Right lobe of liver (tissue), 6 donors: ENCODE measurements at regions not wholly inside any gene's neighbourhood (a gene's known extent, or its start where the extent isn't known, plus 50 kb on each side); places are given as distances from the start of the nearest gene placed in this dataset.

Experiments
- ATAC-seq, 4 donors: fragments of 200-7000 bp; cut with Tn5 transposase; one replicate each; pipeline ENCODE4 v1.9.1; 2020; ENCODE audit warnings: mild to moderate bottlenecking in 4 of 4, moderate library complexity in 4 of 4
- DNase-seq, 3 donors: peaks; one replicate each; pipeline ENCODE4 v3.0.0-alpha.2; 2020
- H3K27ac ChIP-seq, 3 donors: fragments of 200-600 bp; one replicate each; pipeline ENCODE4 v1.8.0; 2022
- H3K27me3 ChIP-seq, 2 donors: fragments of 200-600 bp; one replicate each; pipeline ENCODE4 v1.8.0; 2022
- H3K36me3 ChIP-seq, 4 donors: fragments of 200-600 bp; sonication (generic) in 1 of 4; one replicate each; pipeline versions ENCODE4 v1.5.1 to v1.8.0; 2017 to 2022; ENCODE audit warnings: control low read depth in 1 of 4
- H3K4me1 ChIP-seq, 4 donors: fragments of 200-600 bp; sonication (generic) in 1 of 4; one replicate each; pipeline versions ENCODE4 v1.5.1 to v1.8.0; 2017 to 2022; ENCODE audit warnings: control low read depth in 1 of 4
- H3K4me3 ChIP-seq, 3 donors: fragments of 200-600 bp; one replicate each; pipeline ENCODE4 v1.8.0; 2022
- H3K9me3 ChIP-seq, 4 donors: fragments of 200-600 bp; sonication (generic) in 1 of 4; one replicate each; pipeline versions ENCODE4 v1.5.1 to v1.8.0; 2017 to 2022; ENCODE audit warnings: control low read depth in 1 of 4
- CTCF ChIP-seq, 4 donors: fragments of 200-600 bp in 3 of 4; fragments of 450-650 bp in 1 of 4; IDR thresholded peaks; one replicate each; pipeline versions ENCODE4 v1.5.1 to v1.8.0; 2016 to 2022; ENCODE audit warnings: antibody characterized with exemption in 4 of 4, mild to moderate bottlenecking in 2 of 4
- POLR2A ChIP-seq: fragments of 450-650 bp; IDR thresholded peaks from one replicate; pipeline ENCODE4 v1.6.1; 2017; ENCODE audit warnings: antibody characterized with exemption, mild to moderate bottlenecking
- WGBS: methylation state at CpG from one replicate; pipeline ENCODE4 v1.1.6; 2018; ENCODE audit warnings: low coverage, low lambda C conversion rate; ENCODE audit not compliant: insufficient coverage; ENCODE audit errors: missing lambda C conversion rate; 5-methylcytosine and 5-hydroxymethylcytosine counted together
- intact Hi-C, 2 donors: fragments of 100-400 bp; cut with DNase I; formaldehyde crosslinking; loops; one replicate each; pipeline versions ENCODE4 v1.11.2 to v1.14.1; 2022
- donor health status: DM: no; HTN: yes; CAD: no.
- donor health status: DM: no; HTN: no; CAD: no.
- donor health status: DM: no; HTN: no; CAD: no.
- donor health status: DM: no; HTN: yes; CAD: no.
- donor health status: DM: no; HTN: yes; CAD: no.

GRCh38 chr3:18064586-18064985 is 322.2 kb upstream of the TBC1D5 start:
- H3K27me3 ChIP-seq = no peaks in the 10 kb centered on the region
- DNase-seq = no peak
- H3K4me3 ChIP-seq = no peak overlapping the region
- WGBS = no CpG with 5 or more reads among the region's 1 CpG
- H3K36me3 ChIP-seq = no peaks in the 10 kb centered on the region
- intact Hi-C loops = no loop called here
- no peak for TF ChIP-seq CTCF (IDR thresholded peaks at IDR 0.05)
- no peaks in the 10 kb centered on the region for H3K4me1 ChIP-seq
- no peak overlapping the region for H3K27ac ChIP-seq
- no peak for ATAC-seq
- no peaks in the 10 kb centered on the region for H3K9me3 ChIP-seq

GRCh38 chr3:18062657-18063025 is 320.2 kb upstream of the TBC1D5 start:
- DNase-seq = no peak
- ATAC-seq = no peak
- intact Hi-C loops = no loop called here
- no peak overlapping the region for H3K27ac ChIP-seq
- TF ChIP-seq POLR2A (no peak), CTCF (IDR thresholded peaks at IDR 0.05) (no peak)
- WGBS = 52% methylated on average over 3 of the region's 3 CpGs
- no peaks in the 10 kb centered on the region for H3K4me1 ChIP-seq
- no peaks in the 10 kb centered on the region for H3K27me3 ChIP-seq
- H3K4me3 ChIP-seq = no peak overlapping the region
- no peaks in the 10 kb centered on the region for H3K9me3 ChIP-seq
- no peaks in the 10 kb centered on the region for H3K36me3 ChIP-seq

- Histone ChIP-seq H3K4me1 (no peaks in the 10 kb centered on the region), H3K9me3 (no peaks in the 10 kb centered on the region), H3K36me3 (no peaks in the 10 kb centered on the region), H3K27ac (no peak overlapping the region), H3K27me3 (no peaks in the 10 kb centered on the region), H3K4me3 (no peak overlapping the region)
- no peak for ATAC-seq
- WGBS = 60% methylated on average over 1 of the region's 1 CpG
- intact Hi-C loops = no loop called here
- no peak for TF ChIP-seq POLR2A
- no peak for TF ChIP-seq CTCF (IDR thresholded peaks at IDR 0.05)
- no peak for DNase-seq
Measured at GRCh38 chr3:18061737-18062656, 319.6 kb upstream of the TBC1D5 start.

GRCh38 chr3:18058666-18059065 is 316.2 kb upstream of the TBC1D5 start:
- 61% methylated on average over 2 of the region's 2 CpGs for WGBS
- intact Hi-C loops = no loop called here
- Histone ChIP-seq H3K36me3 (no peaks in the 10 kb centered on the region), H3K27me3 (no peaks in the 10 kb centered on the region), H3K4me1 (no peaks in the 10 kb centered on the region), H3K4me3 (no peak overlapping the region), H3K27ac (no peak overlapping the region), H3K9me3 (no peaks in the 10 kb centered on the region)
- no peak for DNase-seq
- no peak for ATAC-seq
- no peak for TF ChIP-seq CTCF (IDR thresholded peaks at IDR 0.05)
- no peak for TF ChIP-seq POLR2A
